Panc1 (cell line): ENCODE measurements at regions not wholly inside any gene's neighbourhood (a gene's known extent, or its start where the extent isn't known, plus 50 kb on each side); places are given as distances from the start of the nearest gene placed in this dataset.

ENCODE experiments used
- ATAC-seq: fragments of 200-7000 bp; cut with Tn5 transposase; 2 replicates; pipeline ENCODE4 v1.9.1; 2020; ENCODE audit warnings: mild to moderate bottlenecking, moderate library complexity
- BruUV-seq: library from RNA; stranded (reverse); fragments of 400-500 nt; replicated peaks from 2 replicates; lab custom pipeline; 2021; lab: Mats Ljungman, UMichigan
- CTCF ChIA-PET: fragments of 300-600 bp; sonication (Branson Sonifier 250); formaldehyde crosslinking; loops from one replicate; lab custom pipeline; 2022; ENCODE audit warnings: antibody characterized with exemption; lab: Charles Lee
- POLR2A ChIA-PET: fragments of 300-600 bp; sonication (Branson Sonifier 250); formaldehyde crosslinking; loops from one replicate; lab custom pipeline; 2022; ENCODE audit warnings: antibody characterized with exemption; lab: Charles Lee
- DNase-seq: peaks from one replicate; pipeline ENCODE4 v3.0.0-alpha.2; 2010; ENCODE audit warnings: low read depth, low spot score
- H3K27ac ChIP-seq: 2 replicates; pipeline ENCODE4 v1.5.1; 2011; ENCODE audit warnings: mild to moderate bottlenecking, low read length, inconsistent platforms
- H3K27me3 ChIP-seq: fragments of 200-500 bp; sonication (Bioruptor generic); 2 replicates; pipeline ENCODE4 v1.6.0; 2014; ENCODE audit warnings: low read length, inconsistent platforms; ENCODE audit not compliant: control insufficient read depth, insufficient read depth
- H3K36me3 ChIP-seq: fragments of 200-500 bp; sonication (Bioruptor generic); 2 replicates; pipeline ENCODE4 v1.5.1; 2014; ENCODE audit warnings: inconsistent platforms, mild to moderate bottlenecking, low read length, moderate library complexity; ENCODE audit not compliant: control insufficient read depth, insufficient read depth
- H3K4me1 ChIP-seq: 2 replicates; pipeline ENCODE4 v1.5.1; 2011; ENCODE audit warnings: inconsistent platforms, mild to moderate bottlenecking, low read length, moderate library complexity; ENCODE audit not compliant: control insufficient read depth, insufficient read depth
- H3K4me3 ChIP-seq, 2 experiments: 2 replicates each; pipeline ENCODE4 v1.5.1; 2011 to 2012; ENCODE audit warnings: low read depth in 2 of 2, low read length in 2 of 2, mild to moderate bottlenecking in 2 of 2, inconsistent platforms in 1 of 2, moderate library complexity in 1 of 2
- H3K9me3 ChIP-seq: fragments of 200-500 bp; sonication (Bioruptor generic); 2 replicates; pipeline ENCODE4 v1.5.1; 2014; ENCODE audit warnings: low read depth, mild to moderate bottlenecking, inconsistent platforms, low read length, moderate library complexity; ENCODE audit not compliant: control insufficient read depth, insufficient read depth
- CTCF ChIP-seq: fragments of 450-650 bp; IDR thresholded peaks from 2 replicates; pipeline ENCODE4 v1.5.1; 2017; ENCODE audit warnings: mild to moderate bottlenecking
- POLR2AphosphoS5 ChIP-seq: IDR thresholded peaks from 2 replicates; pipeline ENCODE4 v1.6.1; 2012; ENCODE audit warnings: mild to moderate bottlenecking, low read depth, low read length, moderate library complexity
- REST ChIP-seq, 2 experiments: IDR thresholded peaks; 2 replicates each; pipeline ENCODE4 v1.6.1; 2011 to 2012; ENCODE audit warnings: low read depth in 2 of 2, control low read depth in 1 of 2, low read length in 1 of 2, mild to moderate bottlenecking in 1 of 2, moderate library complexity in 1 of 2; ENCODE audit not compliant: insufficient read depth in 1 of 2
- SIN3A ChIP-seq: IDR thresholded peaks from 2 replicates; pipeline ENCODE4 v1.6.1; 2012; ENCODE audit warnings: low read depth, mild to moderate bottlenecking, low read length, moderate library complexity, borderline replicate concordance; ENCODE audit not compliant: insufficient read depth
- TCF7L2 ChIP-seq: IDR thresholded peaks from 2 replicates; pipeline ENCODE4 v1.6.1; 2011; ENCODE audit warnings: mild to moderate bottlenecking, low read depth, low read length, inconsistent platforms
- in situ Hi-C: cut with HindIII; loops from 2 replicates; pipeline ENCODE4 v1.10.0; 2016; ENCODE audit warnings: low sequenced_read_pairs, low pct_unique_long_range_greater_than_20kb
- intact Hi-C: fragments of 100-400 bp; cut with micrococcal nuclease; formaldehyde crosslinking; loops from one replicate; pipeline ENCODE4 v1.10.0; 2022; ENCODE audit not compliant: unreplicated experiment

- TF ChIP-seq TCF7L2 (0 out of 2 replicates have a peak, but pooled peaks have one; percentile 46), SIN3A (no peak)
- intact Hi-C loops (no loop called here), in situ Hi-C loops (no loop called here)
- H3K27ac ChIP-seq, result peak overlapping the region; percentile 62
- ChIA-PET POLR2A (no interaction called here), CTCF (interaction anchor here (0.7 kb wide), 1 partner anchor 49 kb away, joined by 3 read pairs; no protein-coding TSS in a partner anchor)
- BruUV-seq, result no TSS peak
- H3K27me3 ChIP-seq, result no peaks in the 10 kb centered on the region
- H3K4me3 ChIP-seq, result no peak overlapping the region
- no peak for DNase-seq
- peaks cover 17% of the 10 kb centered on the region for H3K4me1 ChIP-seq
- ATAC-seq, result no peak
- no peaks in the 10 kb centered on the region for H3K36me3 ChIP-seq
- no peaks in the 10 kb centered on the region; the same call in 1 of the 2 replicates for H3K9me3 ChIP-seq
Measured at GRCh38 chr1:226816576-226816975, 53.8 kb upstream of the PSEN2 start.

GRCh38 chr1:226814751-226815537, 55.5 kb upstream of the PSEN2 start:
- peak overlapping the region in 1 of 2 experiments; percentile 7; a peak in 1 of 4 replicates for H3K4me3 ChIP-seq

GRCh38 chr1:226813671-226814591, 56.5 kb upstream of the PSEN2 start:
- DNase-seq (no peak), ATAC-seq (no peak)
- Histone ChIP-seq H3K4me3 (no peak overlapping the region), H3K27me3 (no peaks in the 10 kb centered on the region), H3K9me3 (no peaks in the 10 kb centered on the region; the same call in 1 of the 2 replicates), H3K4me1 (peaks cover 15% of the 10 kb centered on the region), H3K27ac (peak overlapping the region; percentile 69), H3K36me3 (no peaks in the 10 kb centered on the region)
- TF ChIP-seq CTCF (no peak), POLR2AphosphoS5 (no peak), REST (IDR thresholded peaks at IDR 0.05; ENCODE audit: insufficient read depth in 1 of 2, low read depth in 2 of 2, low read length in 1 of 2) (no peak), SIN3A (no peak)
- CTCF ChIA-PET, result interaction anchor here (0.6 to 0.7 kb wide), 2 partner anchors 18 to 187 kb away, joined by 3 to 8 read pairs; no protein-coding TSS in a partner anchor
- in situ Hi-C loops, result no loop called here
- no TSS peak for BruUV-seq
- intact Hi-C loops, result no loop called here
- POLR2A ChIA-PET, result no interaction called here

More at GRCh38 chr1:226814751-226815537, 55.5 kb upstream of the PSEN2 start:
- Histone ChIP-seq H3K4me1 (peaks cover 15% of the 10 kb centered on the region), H3K36me3 (no peaks in the 10 kb centered on the region), H3K9me3 (no peaks in the 10 kb centered on the region; the same call in 1 of the 2 replicates), H3K27me3 (no peaks in the 10 kb centered on the region), H3K27ac (peak overlapping the region; percentile 69)
- intact Hi-C loops (no loop called here), in situ Hi-C loops (no loop called here)
- CTCF ChIA-PET, result interaction anchor here (1.0 kb wide), 1 partner anchor 76 kb away, joined by 3 read pairs; the partner anchor contains the start of gene ITPKB
- peak; percentile 96 for ATAC-seq
- DNase-seq, result peak; percentile 96
- POLR2A ChIA-PET, result interaction anchor here (0.6 kb wide), 1 partner anchor 35 kb away, joined by 3 read pairs; no protein-coding TSS in a partner anchor
- TF ChIP-seq TCF7L2, result peak; percentile 94
- peak; percentile 57; the same call in 1 of the 2 replicates for TF ChIP-seq POLR2AphosphoS5
- TF ChIP-seq CTCF, result no peak
- no TSS peak for BruUV-seq
